HEK293 (cell line): ENCODE measurements at regions not wholly inside any gene's neighbourhood (a gene's known extent, or its start where the extent isn't known, plus 50 kb on each side); places are given as distances from the start of the nearest gene placed in this dataset.

Source experiments
- CTCF ChIA-PET: fragments of 350-600 bp; formaldehyde crosslinking; extraction: SDS; loops from one replicate; lab custom pipeline; 2021; ENCODE audit warnings: antibody characterized with exemption; lab: Yijun Ruan, JAX
- POLR2A ChIA-PET: fragments of 300-600 bp; formaldehyde crosslinking; extraction: SDS; loops from one replicate; lab custom pipeline; 2020; ENCODE audit warnings: antibody characterized with exemption, inconsistent platforms; lab: Yijun Ruan, JAX
- H3K27ac ChIP-seq: fragments of 200-500 bp; sonication (Bioruptor generic); 2 replicates; pipeline ENCODE4 v1.5.1; 2014; ENCODE audit warnings: low read depth, low read length, control low read depth, inconsistent platforms; ENCODE audit errors: extremely low read depth
- H3K36me3 ChIP-seq, 2 experiments: fragments of 200-500 bp in 1 of 2; sonication (Bioruptor generic) in 1 of 2; 1 replicate in 1 of 2; 2 replicates in 1 of 2; pipeline ENCODE4 v1.5.1; 2014 to 2017; ENCODE audit warnings: inconsistent platforms in 2 of 2, low read length in 2 of 2; ENCODE audit not compliant: control insufficient read depth in 2 of 2, insufficient read depth in 1 of 2
- H3K4me1 ChIP-seq: fragments of 200-500 bp; sonication (Bioruptor generic); 2 replicates; pipeline ENCODE4 v1.5.1; 2014; ENCODE audit warnings: mild to moderate bottlenecking, low read length, inconsistent platforms; ENCODE audit not compliant: control insufficient read depth, insufficient read depth
- H3K4me3 ChIP-seq: 2 replicates; pipeline ENCODE4 v1.5.1; 2011; ENCODE audit warnings: low read depth, mild to moderate bottlenecking, control low read depth, low read length, moderate library complexity
- H3K9me3 ChIP-seq: fragments of 200-500 bp; sonication (Bioruptor generic); 2 replicates; pipeline ENCODE4 v1.5.1; 2014; ENCODE audit warnings: low read depth, low read length, inconsistent platforms; ENCODE audit not compliant: control insufficient read depth, insufficient read depth
- CTCF ChIP-seq: fragments of 450-650 bp; formaldehyde crosslinking; IDR thresholded peaks from 2 replicates; pipeline ENCODE4 v1.5.1; 2016; ENCODE audit warnings: missing biosample characterization, missing genetic modification characterization
- IKZF3 ChIP-seq: fragments of 450-650 bp; IDR thresholded peaks from 2 replicates; pipeline ENCODE4 v1.5.0; 2018; ENCODE audit warnings: missing biosample characterization, mild to moderate bottlenecking, missing genetic modification characterization, moderate library complexity
- REST ChIP-seq: fragments of 450-650 bp; formaldehyde crosslinking; IDR thresholded peaks from 2 replicates; pipeline ENCODE4 v1.5.1; 2016; ENCODE audit warnings: missing biosample characterization, missing genetic modification characterization
- SETDB1 ChIP-seq: IDR thresholded peaks from one replicate; pipeline ENCODE4 v1.6.1; 2017; ENCODE audit warnings: mild to moderate bottlenecking, low read length, moderate library complexity, mixed read lengths; ENCODE audit not compliant: insufficient read length
- ZBTB44 ChIP-seq: fragments of 450-650 bp; IDR thresholded peaks from 2 replicates; pipeline ENCODE4 v1.5.1; 2018; ENCODE audit warnings: missing biosample characterization, mild to moderate bottlenecking, missing genetic modification characterization
- ZBTB6 ChIP-seq: fragments of 450-650 bp; formaldehyde crosslinking; IDR thresholded peaks from 2 replicates; pipeline ENCODE4 v1.5.1; 2017; ENCODE audit warnings: missing biosample characterization, missing genetic modification characterization
- ZFP37 ChIP-seq: fragments of 450-650 bp; formaldehyde crosslinking; IDR thresholded peaks from 2 replicates; pipeline ENCODE4 v1.5.1; 2016; ENCODE audit warnings: missing biosample characterization, missing genetic modification characterization
- ZNF146 ChIP-seq: fragments of 450-650 bp; formaldehyde crosslinking; IDR thresholded peaks from 2 replicates; pipeline ENCODE4 v1.5.1; 2016; ENCODE audit warnings: missing biosample characterization, missing genetic modification characterization
- ZNF157 ChIP-seq: fragments of 450-650 bp; formaldehyde crosslinking; IDR thresholded peaks from 2 replicates; pipeline ENCODE4 v1.5.1; 2016; ENCODE audit warnings: missing biosample characterization, missing genetic modification characterization
- ZNF24 ChIP-seq: fragments of 450-650 bp; formaldehyde crosslinking; IDR thresholded peaks from 2 replicates; pipeline ENCODE4 v1.5.1; 2016; ENCODE audit warnings: missing biosample characterization, missing genetic modification characterization
- ZNF274 ChIP-seq, 2 experiments: fragments of 200-500 bp in 1 of 2; fragments of 450-650 bp in 1 of 2; sonication (Bioruptor generic) in 1 of 2; formaldehyde crosslinking in 1 of 2; IDR thresholded peaks; 2 replicates each; pipeline versions ENCODE4 v1.5.1 to v1.6.1; 2014 to 2016; ENCODE audit warnings: borderline replicate concordance in 1 of 2, inconsistent platforms in 1 of 2, low read length in 1 of 2, missing biosample characterization in 1 of 2, missing genetic modification characterization in 1 of 2
- ZNF354C ChIP-seq: fragments of 450-650 bp; formaldehyde crosslinking; IDR thresholded peaks from 2 replicates; pipeline ENCODE4 v1.5.1; 2016; ENCODE audit warnings: missing biosample characterization, missing genetic modification characterization, low read depth, borderline replicate concordance
- ZNF404 ChIP-seq: fragments of 450-650 bp; formaldehyde crosslinking; IDR thresholded peaks from 2 replicates; pipeline ENCODE4 v1.5.1; 2017; ENCODE audit warnings: missing biosample characterization, missing genetic modification characterization
- ZNF433 ChIP-seq: fragments of 450-650 bp; formaldehyde crosslinking; IDR thresholded peaks from 2 replicates; pipeline ENCODE4 v1.5.1; 2016; ENCODE audit warnings: missing biosample characterization, missing genetic modification characterization, low read depth
- ZNF571 ChIP-seq: fragments of 450-650 bp; formaldehyde crosslinking; IDR thresholded peaks from 2 replicates; pipeline ENCODE4 v1.5.0; 2017; ENCODE audit warnings: missing biosample characterization, missing genetic modification characterization
- ZNF596 ChIP-seq: fragments of 450-650 bp; IDR thresholded peaks from 2 replicates; pipeline ENCODE4 v1.5.0; 2018; ENCODE audit warnings: missing biosample characterization, mild to moderate bottlenecking, missing genetic modification characterization, moderate library complexity
- ZNF664 ChIP-seq: fragments of 450-650 bp; formaldehyde crosslinking; IDR thresholded peaks from 2 replicates; pipeline ENCODE4 v1.5.1; 2016; ENCODE audit warnings: missing biosample characterization, missing genetic modification characterization
- ZNF701 ChIP-seq: fragments of 450-650 bp; formaldehyde crosslinking; IDR thresholded peaks from 2 replicates; pipeline ENCODE4 v1.5.1; 2016; ENCODE audit warnings: missing biosample characterization, missing genetic modification characterization
- ZNF707 ChIP-seq: fragments of 450-650 bp; formaldehyde crosslinking; IDR thresholded peaks from 2 replicates; pipeline ENCODE4 v1.5.1; 2016; ENCODE audit warnings: missing biosample characterization, missing genetic modification characterization
- ZNF776 ChIP-seq: fragments of 450-650 bp; formaldehyde crosslinking; IDR thresholded peaks from 2 replicates; pipeline ENCODE4 v1.5.0; 2017; ENCODE audit warnings: missing biosample characterization, missing genetic modification characterization, borderline replicate concordance

- TF ChIP-seq SETDB1: no peak
- TF ChIP-seq ZNF701 (tag by site-specific recombination): no peak
- no peak for TF ChIP-seq ZNF596 (tag by site-specific recombination)
- TF ChIP-seq REST (tag by site-specific recombination): no peak
- no peak for TF ChIP-seq ZNF664 (tag by site-specific recombination)
- Histone ChIP-seq H3K36me3 (no peaks in the 10 kb centered on the region), H3K4me3 (no peak overlapping the region), H3K27ac (no peak overlapping the region), H3K9me3 (no peaks in the 10 kb centered on the region), H3K4me1 (no peaks in the 10 kb centered on the region)
- ChIA-PET POLR2A (no interaction called here), CTCF (no interaction called here)
Observed at GRCh38 chr5:164362835-164363234, 857.4 kb downstream of the MAT2B start.

- no peak overlapping the region for H3K27ac ChIP-seq
- H3K4me1 ChIP-seq: no peaks in the 10 kb centered on the region
- TF ChIP-seq ZNF433 (tag by site-specific recombination): no peak
- TF ChIP-seq ZNF404 (tag by site-specific recombination): no peak
- TF ChIP-seq ZNF274 (IDR thresholded peaks at IDR 0.05; ENCODE audit: low read length): no peak
- TF ChIP-seq ZNF274 (tag by site-specific recombination; IDR thresholded peaks at IDR 0.05; ENCODE audit: borderline replicate concordance): no peak
- TF ChIP-seq ZNF707 (tag by site-specific recombination): no peak
- TF ChIP-seq ZNF354C (tag by site-specific recombination): no peak
- no peak for TF ChIP-seq ZBTB44 (tag by site-specific recombination)
- TF ChIP-seq ZNF146 (tag by site-specific recombination): no peak
- TF ChIP-seq CTCF (tag by site-specific recombination): no peak
- no peak for TF ChIP-seq ZFP37 (tag by site-specific recombination)
- no peak for TF ChIP-seq ZBTB6 (tag by site-specific recombination)
- TF ChIP-seq ZNF776 (tag by site-specific recombination): no peak
- TF ChIP-seq ZNF571 (tag by site-specific recombination): no peak
- no peak for TF ChIP-seq ZNF24 (tag by site-specific recombination)
- TF ChIP-seq ZNF157: no peak
- no peak for TF ChIP-seq IKZF3 (tag by site-specific recombination)
- no peaks in the 10 kb centered on the region for H3K9me3 ChIP-seq
- CTCF ChIA-PET: no interaction called here
- POLR2A ChIA-PET: no interaction called here
- no peak overlapping the region for H3K4me3 ChIP-seq
- no peaks in the 10 kb centered on the region for H3K36me3 ChIP-seq
Observed at GRCh38 chr5:164364237-164365208, 859.1 kb downstream of the MAT2B start.
